B cell (primary cell): ENCODE measurements at regions not wholly inside any gene's neighbourhood (a gene's known extent, or its start where the extent isn't known, plus 50 kb on each side); places are given as distances from the start of the nearest gene placed in this dataset.

Experiments
- ATAC-seq: fragments of 200-7000 bp; cut with Tn5 transposase; one replicate; pipeline ENCODE4 v1.10.0; 2021; ENCODE audit warnings: low read depth, mild to moderate bottlenecking, moderate number of reproducible peaks, moderate library complexity
- CTCF ChIA-PET: fragments of 350-600 bp; sonication (Branson Sonifier 250); formaldehyde crosslinking; loops from one replicate; lab custom pipeline; 2021; ENCODE audit warnings: antibody characterized with exemption, inconsistent platforms; lab: Charles Lee
- POLR2A ChIA-PET: fragments of 350-600 bp; sonication (Branson Sonifier 250); formaldehyde crosslinking; loops from one replicate; lab custom pipeline; 2021; ENCODE audit warnings: antibody characterized with exemption; lab: Charles Lee
- DNase-seq: peaks from one replicate; pipeline ENCODE4 v3.0.0; 2013
- H2AFZ ChIP-seq: 2 replicates; pipeline ENCODE4 v1.6.1; 2012; ENCODE audit warnings: mild to moderate bottlenecking, low read depth, low read length; ENCODE audit not compliant: insufficient read depth, poor library complexity, severe bottlenecking
- H3K27ac ChIP-seq, 2 donors: 1 replicate in 1 of 2; 2 replicates in 1 of 2; pipeline ENCODE4 v1.5.1; 2012 to 2013; ENCODE audit warnings: low read length in 2 of 2, mild to moderate bottlenecking in 2 of 2, moderate library complexity in 1 of 2
- H3K27me3 ChIP-seq, 4 experiments: fragments of 200-600 bp in 1 of 4; sonication (generic) in 1 of 4; replicated peaks in 1 of 4; 1 replicate in 2 of 4; 2 replicates in 2 of 4; pipeline versions ENCODE4 v1.6.1 to v1.7.0; 2013 to 2016; ENCODE audit warnings: low read length in 3 of 4, mild to moderate bottlenecking in 2 of 4, mixed read lengths in 1 of 4, moderate library complexity in 1 of 4; ENCODE audit not compliant: insufficient read depth in 4 of 4, control insufficient read depth in 3 of 4; ENCODE audit errors: control extremely low read depth in 1 of 4
- H3K36me3 ChIP-seq, 2 experiments: replicated peaks in 1 of 2; 1 replicate in 1 of 2; 2 replicates in 1 of 2; pipeline versions ENCODE4 v1.6.1 to v1.7.1; 2013; ENCODE audit warnings: low read length in 1 of 2; ENCODE audit not compliant: insufficient read depth in 2 of 2, control insufficient read depth in 1 of 2; ENCODE audit errors: control extremely low read depth in 1 of 2, extremely low read depth in 1 of 2
- H3K4me1 ChIP-seq, 2 donors: fragments of 200-600 bp in 1 of 2; sonication (generic) in 1 of 2; 1 replicate in 1 of 2; 2 replicates in 1 of 2; pipeline versions ENCODE4 v1.5.1 to v1.6.1; 2013 to 2017; ENCODE audit warnings: low read length in 2 of 2; ENCODE audit not compliant: control insufficient read depth in 2 of 2, insufficient read depth in 2 of 2
- H3K4me2 ChIP-seq: replicated peaks from 2 replicates; pipeline ENCODE3; 2012; ENCODE audit warnings: mild to moderate bottlenecking, low read depth, low read length; ENCODE audit not compliant: poor library complexity, severe bottlenecking
- H3K4me3 ChIP-seq, 5 experiments: fragments of 200-600 bp in 1 of 5; sonication (generic) in 1 of 5; 1 replicate in 3 of 5; 2 replicates in 2 of 5; pipeline versions ENCODE4 v1.5.1 to v1.7.0; 2011 to 2016; ENCODE audit warnings: low read length in 4 of 5, mild to moderate bottlenecking in 4 of 5, low read depth in 2 of 5, control low read depth in 1 of 5, moderate library complexity in 1 of 5; ENCODE audit not compliant: insufficient read depth in 1 of 5; ENCODE audit errors: control extremely low read depth in 1 of 5, extremely low read depth in 1 of 5
- H3K79me2 ChIP-seq: fragments of 200-600 bp; sonication (generic); one replicate; pipeline ENCODE4 v1.6.0; 2016; ENCODE audit warnings: low read length; ENCODE audit not compliant: control insufficient read depth, insufficient read depth
- H3K9ac ChIP-seq: fragments of 200-600 bp; sonication (generic); 2 replicates; pipeline ENCODE4 v1.6.1; 2017; ENCODE audit warnings: mild to moderate bottlenecking, low read length, moderate library complexity
- H3K9me3 ChIP-seq, 3 donors: one replicate each; pipeline versions ENCODE4 v1.6.1 to v1.7.1; 2013; ENCODE audit warnings: low read length in 2 of 3; ENCODE audit not compliant: control insufficient read depth in 2 of 3, insufficient read depth in 1 of 3; ENCODE audit errors: control extremely low read depth in 1 of 3
- H4K20me1 ChIP-seq: 2 replicates; pipeline ENCODE4 v1.6.0; 2012; ENCODE audit warnings: mild to moderate bottlenecking, low read length; ENCODE audit not compliant: insufficient read depth, control insufficient read depth, poor library complexity, severe bottlenecking
- H3K27ac Mint-ChIP-seq: one replicate; pipeline ENCODE4 v1.8.0; 2021; ENCODE audit warnings: mixed read lengths
- H3K27me3 Mint-ChIP-seq: one replicate; pipeline ENCODE4 v1.8.0; 2021; ENCODE audit warnings: mixed read lengths
- H3K4me1 Mint-ChIP-seq: one replicate; pipeline ENCODE4 v1.8.0; 2021; ENCODE audit warnings: mixed read lengths
- H3K4me3 Mint-ChIP-seq: one replicate; pipeline ENCODE4 v1.8.0; 2021; ENCODE audit warnings: mixed read lengths
- H3K9me3 Mint-ChIP-seq: one replicate; pipeline ENCODE4 v1.8.0; 2022; ENCODE audit warnings: mixed read lengths; ENCODE audit not compliant: insufficient read depth
- EZH2 ChIP-seq: IDR thresholded peaks from 2 replicates; pipeline ENCODE4 v1.6.1; 2012; ENCODE audit warnings: borderline replicate concordance, low read depth, mild to moderate bottlenecking, moderate library complexity, low read length; ENCODE audit not compliant: insufficient read depth, poor library complexity, severe bottlenecking
- WGBS: methylation state at CpG from one replicate; pipeline ENCODE4 v1.1.5; 2013; ENCODE audit warnings: missing lambda C conversion rate; ENCODE audit not compliant: insufficient coverage; 5-methylcytosine and 5-hydroxymethylcytosine counted together
- intact Hi-C: fragments of 100-400 bp; cut with micrococcal nuclease; formaldehyde crosslinking; loops from one replicate; pipeline ENCODE4 v1.10.0; 2022
- TF ChIP-seq, protein P1 (sequence below): fragments of 200-600 bp; IDR thresholded peaks from one replicate; pipeline ENCODE4 v1.8.0; 2022; ENCODE audit warnings: antibody characterized with exemption, mild to moderate bottlenecking

DNA sequence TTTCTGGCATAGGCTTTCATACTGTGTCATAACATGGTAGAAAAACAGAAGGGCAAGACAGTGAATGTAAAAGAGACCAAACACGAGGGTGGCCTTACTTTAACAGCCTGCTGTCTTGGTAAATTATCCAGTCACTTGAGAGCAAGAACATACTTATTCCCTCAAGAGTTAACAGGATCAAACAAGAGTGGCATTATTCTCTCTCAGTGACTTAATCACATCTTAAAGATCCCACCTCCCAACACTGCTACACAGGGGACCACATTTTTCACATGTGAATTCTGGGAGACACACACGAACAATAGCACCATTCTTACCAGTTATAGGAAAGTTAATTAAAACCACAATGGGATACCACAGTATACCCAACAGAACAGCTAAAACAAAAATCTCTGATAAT, 898.0 kb upstream of the C9orf72 start:
- no peak for ATAC-seq

DNA sequence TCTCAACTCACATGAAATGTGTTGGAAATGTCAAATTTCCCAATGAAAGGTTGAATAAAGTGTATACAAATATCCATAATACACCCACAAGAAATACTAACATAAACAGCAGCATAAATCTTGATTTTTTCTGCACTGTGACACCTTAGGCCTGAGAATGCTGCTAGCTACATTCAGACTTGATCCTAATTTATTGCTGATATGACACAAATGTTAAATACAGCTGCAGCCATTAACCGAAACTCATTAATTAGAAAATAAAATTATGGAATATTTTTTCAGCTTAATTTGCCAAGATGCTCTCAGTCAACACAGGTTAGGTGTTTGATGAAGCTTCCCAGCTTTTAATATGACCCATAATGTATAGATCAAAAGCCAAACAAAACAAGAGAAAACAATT, 914.3 kb upstream of the C9orf72 start:
- no CpG with 5 or more reads among the region's 1 CpG for WGBS
- TF ChIP-seq EZH2: no peak
- TF ChIP-seq, protein P1, sequence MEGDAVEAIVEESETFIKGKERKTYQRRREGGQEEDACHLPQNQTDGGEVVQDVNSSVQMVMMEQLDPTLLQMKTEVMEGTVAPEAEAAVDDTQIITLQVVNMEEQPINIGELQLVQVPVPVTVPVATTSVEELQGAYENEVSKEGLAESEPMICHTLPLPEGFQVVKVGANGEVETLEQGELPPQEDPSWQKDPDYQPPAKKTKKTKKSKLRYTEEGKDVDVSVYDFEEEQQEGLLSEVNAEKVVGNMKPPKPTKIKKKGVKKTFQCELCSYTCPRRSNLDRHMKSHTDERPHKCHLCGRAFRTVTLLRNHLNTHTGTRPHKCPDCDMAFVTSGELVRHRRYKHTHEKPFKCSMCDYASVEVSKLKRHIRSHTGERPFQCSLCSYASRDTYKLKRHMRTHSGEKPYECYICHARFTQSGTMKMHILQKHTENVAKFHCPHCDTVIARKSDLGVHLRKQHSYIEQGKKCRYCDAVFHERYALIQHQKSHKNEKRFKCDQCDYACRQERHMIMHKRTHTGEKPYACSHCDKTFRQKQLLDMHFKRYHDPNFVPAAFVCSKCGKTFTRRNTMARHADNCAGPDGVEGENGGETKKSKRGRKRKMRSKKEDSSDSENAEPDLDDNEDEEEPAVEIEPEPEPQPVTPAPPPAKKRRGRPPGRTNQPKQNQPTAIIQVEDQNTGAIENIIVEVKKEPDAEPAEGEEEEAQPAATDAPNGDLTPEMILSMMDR: no peak
- Mint-ChIP-seq H3K27ac (no peak overlapping the region), H3K27me3 (no peaks in the 10 kb centered on the region), H3K9me3 (peaks cover 5% of the 10 kb centered on the region), H3K4me1 (no peaks in the 10 kb centered on the region), H3K4me3 (no peak overlapping the region)
- Histone ChIP-seq H4K20me1 (no peaks in the 10 kb centered on the region), H3K9me3 (no peaks in the 10 kb centered on the region), H3K27ac (no peak overlapping the region), H3K4me1 (no peaks in the 10 kb centered on the region), H3K4me2 (no peak overlapping the region), H2AFZ (no peak overlapping the region), H3K9ac (no peak overlapping the region), H3K4me3 (no peak overlapping the region), H3K79me2 (no peaks in the 10 kb centered on the region), H3K27me3 (no peaks in the 10 kb centered on the region), H3K36me3 (no peaks in the 10 kb centered on the region)
- ATAC-seq (no peak), DNase-seq (no peak)
- intact Hi-C loops: no loop called here
- CTCF ChIA-PET: no interaction called here
- POLR2A ChIA-PET: no interaction called here

More for the DNA sequence above, 898.0 kb upstream of the C9orf72 start:
- no peak for DNase-seq
- H3K27me3 ChIP-seq: no peaks in the 10 kb centered on the region
- Mint-ChIP-seq H3K4me1 (no peaks in the 10 kb centered on the region), H3K27ac (no peak overlapping the region), H3K27me3 (no peaks in the 10 kb centered on the region), H3K4me3 (no peak overlapping the region), H3K9me3 (peaks cover 8% of the 10 kb centered on the region)
- H3K4me1 ChIP-seq: no peaks in the 10 kb centered on the region
- no peak overlapping the region for H3K27ac ChIP-seq
- no peak overlapping the region for H3K4me3 ChIP-seq
- H3K9me3 ChIP-seq: peaks cover 0 to 5% (median 0%) of the 10 kb centered on the region in 3 donors
- no peak overlapping the region for H2AFZ ChIP-seq
- no peak overlapping the region for H3K4me2 ChIP-seq
- TF ChIP-seq EZH2: no peak
- no peaks in the 10 kb centered on the region for H4K20me1 ChIP-seq
- ChIA-PET POLR2A (no interaction called here), CTCF (no interaction called here)
- no peak overlapping the region for H3K9ac ChIP-seq
- intact Hi-C loops: no loop called here
- H3K36me3 ChIP-seq: no peaks in the 10 kb centered on the region
- H3K79me2 ChIP-seq: no peaks in the 10 kb centered on the region
- WGBS: 63% methylated on average over 1 of the region's 2 CpGs
